Endothelial cell of umbilical vein (primary cell): ENCODE measurements at regions not wholly inside any gene's neighbourhood (a gene's known extent, or its start where the extent isn't known, plus 50 kb on each side); places are given as distances from the start of the nearest gene placed in this dataset.

Experiments used
- BruUV-seq: library from RNA; stranded (reverse); fragments of 400-500 nt; replicated peaks from 2 replicates; lab custom pipeline; 2021; lab: Mats Ljungman, UMichigan
- CTCF ChIA-PET: fragments of 300-600, 350-600 bp; sonication (Branson Sonifier 250); formaldehyde crosslinking; loops from one replicate; lab custom pipeline; 2021; ENCODE audit warnings: antibody characterized with exemption, inconsistent platforms; lab: Charles Lee
- POLR2A ChIA-PET: fragments of 300-600, 350-600 bp; sonication (Branson Sonifier 250); formaldehyde crosslinking; loops from one replicate; lab custom pipeline; 2021; ENCODE audit warnings: antibody characterized with exemption, inconsistent platforms; lab: Charles Lee
- DNase-seq: peaks from one replicate; pipeline ENCODE4 v3.0.0-alpha.2; 2011; ENCODE audit warnings: low read depth, low spot score
- FAIRE-seq: peaks from 2 replicates; lab custom pipeline; 2011; peaks lifted over from hg19 to GRCh38; lab: Jason Lieb, UNC
- H2AFZ ChIP-seq: 2 replicates; pipeline ENCODE4 v1.6.0; 2012; ENCODE audit warnings: low read depth, low read length, control low read depth, inconsistent platforms
- H3K27ac ChIP-seq: 2 replicates; pipeline ENCODE4 v1.5.1; 2011; ENCODE audit warnings: low read depth, mild to moderate bottlenecking, control low read depth, low read length, moderate library complexity; ENCODE audit not compliant: insufficient read depth
- H3K27me3 ChIP-seq, 2 experiments: 2 replicates each; pipeline versions ENCODE4 v1.6.0 to v1.6.1; 2011; ENCODE audit warnings: low read length in 2 of 2, mixed read lengths in 1 of 2; ENCODE audit not compliant: control insufficient read depth in 2 of 2, insufficient read depth in 2 of 2
- H3K36me3 ChIP-seq, 2 experiments: 2 replicates in 1 of 2; 3 replicates in 1 of 2; pipeline ENCODE4 v1.5.1; 2011; ENCODE audit warnings: low read length in 2 of 2, mild to moderate bottlenecking in 1 of 2, moderate library complexity in 1 of 2; ENCODE audit not compliant: control insufficient read depth in 2 of 2, insufficient read depth in 2 of 2; ENCODE audit errors: extremely low read depth in 1 of 2
- H3K4me1 ChIP-seq: 3 replicates; pipeline ENCODE4 v1.5.1; 2011; ENCODE audit warnings: mild to moderate bottlenecking, low read length; ENCODE audit not compliant: control insufficient read depth, insufficient read depth; ENCODE audit errors: extremely low read depth
- H3K4me2 ChIP-seq: 2 replicates; pipeline ENCODE4 v1.6.1; 2011; ENCODE audit warnings: low read length, control low read depth, mixed read lengths; ENCODE audit not compliant: insufficient read depth
- H3K4me3 ChIP-seq, 3 experiments: fragments of 200-600 bp in 1 of 3; sonication (generic), shearing (Covaris generic) in 1 of 3; replicated peaks in 1 of 3; 2 replicates each; pipeline ENCODE4 v1.5.1; 2011 to 2016; ENCODE audit warnings: control low read depth in 3 of 3, low read length in 3 of 3, mild to moderate bottlenecking in 2 of 3, inconsistent platforms in 1 of 3, low read depth in 1 of 3, moderate library complexity in 1 of 3; ENCODE audit not compliant: insufficient read depth in 1 of 3
- H3K79me2 ChIP-seq: 2 replicates; pipeline ENCODE4 v1.6.0; 2012; ENCODE audit warnings: low read length, inconsistent platforms; ENCODE audit not compliant: control insufficient read depth, insufficient read depth
- H3K9ac ChIP-seq: replicated peaks from 2 replicates; pipeline ENCODE3; 2011; ENCODE audit warnings: low read length, control low read depth; ENCODE audit not compliant: insufficient read depth; ENCODE audit errors: extremely low read depth
- H3K9me1 ChIP-seq: replicated peaks from 3 replicates; pipeline ENCODE4 v1.6.0; 2011; ENCODE audit warnings: mild to moderate bottlenecking, low read length; ENCODE audit not compliant: control insufficient read depth, insufficient read depth; ENCODE audit errors: extremely low read depth
- H3K9me3 ChIP-seq: replicated peaks from 2 replicates; pipeline ENCODE4 v1.5.1; 2012; ENCODE audit warnings: low read length, inconsistent platforms; ENCODE audit not compliant: control insufficient read depth, insufficient read depth
- H4K20me1 ChIP-seq: replicated peaks from 2 replicates; pipeline ENCODE3; 2011; ENCODE audit warnings: mild to moderate bottlenecking, low read length; ENCODE audit not compliant: control insufficient read depth, insufficient read depth; ENCODE audit errors: extremely low read depth
- CTCF ChIP-seq, 2 donors: IDR thresholded peaks; 1 replicate in 1 of 2; 2 replicates in 1 of 2; pipeline ENCODE4 v1.5.1; 2011; ENCODE audit warnings: low read length in 2 of 2, mild to moderate bottlenecking in 2 of 2, moderate library complexity in 2 of 2, control low read depth in 1 of 2, inconsistent platforms in 1 of 2, low read depth in 1 of 2; ENCODE audit not compliant: insufficient read depth in 1 of 2; ENCODE audit errors: extremely low read depth in 1 of 2
- EZH2 ChIP-seq: IDR thresholded peaks from 2 replicates; pipeline ENCODE4 v1.6.1; 2012; ENCODE audit warnings: borderline replicate concordance, low read depth, mild to moderate bottlenecking, moderate library complexity, low read length, inconsistent platforms; ENCODE audit not compliant: severe bottlenecking
- FOS ChIP-seq: IDR thresholded peaks from 2 replicates; pipeline ENCODE4 v1.6.1; 2011; ENCODE audit warnings: mild to moderate bottlenecking, low read length, moderate library complexity, borderline replicate concordance; ENCODE audit not compliant: insufficient read depth
- GATA2 ChIP-seq: IDR thresholded peaks from 2 replicates; pipeline ENCODE4 v1.7.0; 2011; ENCODE audit warnings: low read depth, mild to moderate bottlenecking, moderate library complexity, mixed read lengths, low read length; ENCODE audit not compliant: insufficient read length, insufficient read depth
- JUN ChIP-seq: IDR thresholded peaks from 2 replicates; pipeline ENCODE4 v1.6.1; 2011; ENCODE audit warnings: borderline replicate concordance, low read depth; ENCODE audit not compliant: insufficient read length, insufficient read depth
- MAX ChIP-seq: IDR thresholded peaks from 2 replicates; pipeline ENCODE4 v1.6.1; 2011; ENCODE audit not compliant: insufficient read depth, insufficient read length
- MYC ChIP-seq: IDR thresholded peaks from one replicate; pipeline ENCODE4 v1.6.1; 2011; ENCODE audit warnings: mild to moderate bottlenecking, low read depth, low read length
- POLR2A ChIP-seq: IDR thresholded peaks from 2 replicates; pipeline ENCODE4 v1.6.1; 2012; ENCODE audit warnings: low read depth, mild to moderate bottlenecking, control low read depth, low read length
- POLR2AphosphoS5 ChIP-seq: IDR thresholded peaks from 2 replicates; pipeline ENCODE4 v1.6.1; 2012; ENCODE audit warnings: low read depth, mild to moderate bottlenecking, control low read depth, low read length, moderate library complexity; ENCODE audit not compliant: insufficient read depth
- dilution Hi-C: fragments of 300-500 bp; cut with MboI; formaldehyde crosslinking; loops from one replicate; pipeline ENCODE4 v1.15.0; 2019; ENCODE audit warnings: low sequenced_read_pairs; ENCODE audit not compliant: extremely low pct_ligation_motif_present
- intact Hi-C: fragments of 100-400 bp; cut with micrococcal nuclease; formaldehyde crosslinking; loops from one replicate; pipeline ENCODE4 v1.10.0; 2022

DNA sequence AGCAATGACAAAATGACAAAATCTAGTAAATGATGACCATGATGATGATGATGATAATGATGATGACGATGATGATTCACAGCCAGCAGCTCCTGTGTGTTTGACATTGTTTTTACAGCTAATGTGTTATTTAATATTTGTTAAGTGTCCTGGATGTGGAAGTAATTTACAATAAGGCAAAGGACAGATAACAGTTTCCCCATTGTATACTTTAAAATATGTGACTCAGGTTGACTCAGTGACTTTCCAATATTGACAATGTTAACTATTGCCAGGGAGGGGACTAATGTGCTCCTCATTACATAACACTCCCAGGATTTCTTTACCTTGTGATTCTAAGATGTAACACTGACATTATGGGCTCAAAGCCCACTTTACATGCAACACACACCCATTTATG, 602.2 kb downstream of the FBXO15 start:
- intact Hi-C loops (no loop called here), dilution Hi-C loops (no loop called here)
- H3K27me3 ChIP-seq, result no peaks in the 10 kb centered on the region
- peaks cover 2% of the 10 kb centered on the region for H3K9me3 ChIP-seq
- FAIRE-seq (no peak), DNase-seq (no peak)
- TF ChIP-seq FOS (peak; percentile 16), MAX (no peak), POLR2AphosphoS5 (no peak)
- no peak overlapping the region for H3K27ac ChIP-seq
- no peak overlapping the region for H3K4me2 ChIP-seq
- POLR2A ChIA-PET, result no interaction called here
- H2AFZ ChIP-seq, result no peak overlapping the region
- no peaks in the 10 kb centered on the region for H4K20me1 ChIP-seq
- CTCF ChIA-PET, result no interaction called here
- no peaks in the 10 kb centered on the region for H3K79me2 ChIP-seq
- H3K4me1 ChIP-seq, result no peaks in the 10 kb centered on the region
- no peaks in the 10 kb centered on the region for H3K9me1 ChIP-seq
- BruUV-seq, result no TSS peak
- H3K9ac ChIP-seq, result no peak overlapping the region
- H3K36me3 ChIP-seq, result no peaks in the 10 kb centered on the region
- no peak overlapping the region for H3K4me3 ChIP-seq

DNA sequence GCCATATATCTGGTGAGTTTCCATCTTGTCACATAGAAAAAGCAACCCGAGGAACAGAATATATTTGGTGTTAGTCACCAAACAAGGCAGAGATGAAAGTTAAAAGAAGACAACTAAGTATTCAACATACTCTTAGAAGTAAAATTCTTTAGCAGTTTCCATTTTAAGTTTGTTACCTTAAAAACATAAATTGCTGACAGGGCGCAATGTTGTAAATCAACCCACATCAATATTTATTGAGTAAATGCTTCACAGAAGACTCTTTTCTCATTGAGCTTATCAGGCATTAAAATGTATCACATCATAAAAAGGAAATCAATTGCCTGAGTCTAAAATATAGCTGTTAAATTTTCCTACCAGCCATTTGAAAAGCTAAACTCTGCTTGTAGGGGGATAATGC, 603.0 kb downstream of the FBXO15 start:
- no peaks in the 10 kb centered on the region for H3K79me2 ChIP-seq
- no peak for DNase-seq
- no peak overlapping the region for H3K4me3 ChIP-seq
- no peak overlapping the region for H3K4me2 ChIP-seq
- ChIA-PET CTCF (no interaction called here), POLR2A (no interaction called here)
- no peaks in the 10 kb centered on the region for H3K4me1 ChIP-seq
- H3K27ac ChIP-seq, result no peak overlapping the region
- H3K9me1 ChIP-seq, result no peaks in the 10 kb centered on the region
- H4K20me1 ChIP-seq, result no peaks in the 10 kb centered on the region
- TF ChIP-seq GATA2, result no peak
- no peak for TF ChIP-seq JUN
- no peak for TF ChIP-seq POLR2A
- TF ChIP-seq FOS, result no peak
- no peak for TF ChIP-seq MAX
- TF ChIP-seq POLR2AphosphoS5, result no peak
- no peak for TF ChIP-seq EZH2
- no peak for TF ChIP-seq MYC
- TF ChIP-seq CTCF (IDR thresholded peaks at IDR 0.05; ENCODE audit: extremely low read depth in 1 of 2, insufficient read depth in 1 of 2, low read depth in 1 of 2, low read length in 2 of 2), result no peak
- dilution Hi-C loops, result no loop called here
- H2AFZ ChIP-seq, result no peak overlapping the region
- no TSS peak for BruUV-seq
- FAIRE-seq, result no peak
- H3K9ac ChIP-seq, result no peak overlapping the region
- no peaks in the 10 kb centered on the region for H3K27me3 ChIP-seq
- no peaks in the 10 kb centered on the region for H3K36me3 ChIP-seq
- intact Hi-C loops, result no loop called here
- peaks cover 2% of the 10 kb centered on the region for H3K9me3 ChIP-seq
